ENCODE measurements at regions not wholly inside any gene's neighbourhood (a gene's known extent, or its start where the extent isn't known, plus 50 kb on each side); places are given as distances from the start of the nearest gene placed in this dataset.
"Not testable (repeated sequence)": the region's sequence is repeated elsewhere in the genome, so short reads cannot be mapped to it uniquely, and the experiment has no call there.

DNA sequence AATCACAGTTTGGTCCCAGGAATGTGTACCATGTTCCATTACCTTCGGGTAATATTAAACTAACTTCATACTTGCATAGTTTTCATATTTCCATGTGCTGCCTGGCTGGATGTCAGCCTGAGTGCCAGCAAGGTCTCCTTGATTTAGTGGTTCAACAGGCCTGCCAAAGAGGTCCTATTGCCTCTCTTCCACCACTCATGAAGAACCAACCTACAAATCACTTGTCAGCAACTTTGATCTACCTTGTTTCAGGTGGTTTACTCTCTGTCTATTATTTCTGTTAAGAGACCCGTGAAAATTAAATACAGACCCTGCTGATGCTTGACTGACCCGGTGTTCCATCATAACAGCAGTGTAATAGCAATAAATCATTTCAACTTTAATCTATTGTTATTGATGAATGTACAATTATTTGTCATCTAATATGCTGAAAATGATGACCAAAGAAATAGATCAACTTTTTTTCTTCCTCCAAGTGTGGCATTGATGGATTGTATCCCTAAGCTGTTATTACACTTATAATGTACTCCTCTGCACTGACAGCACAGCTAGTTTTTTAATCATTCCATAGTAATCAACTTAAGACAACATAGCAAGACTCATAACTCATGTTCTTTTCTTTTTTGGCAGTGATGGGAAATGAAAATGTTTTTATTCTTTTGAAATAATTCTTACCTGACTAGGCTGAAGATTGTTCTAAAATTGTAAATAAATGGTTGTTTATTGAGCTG is 1220.2 kb upstream of the ACVR2A start:
- no peak for FAIRE-seq

DNA sequence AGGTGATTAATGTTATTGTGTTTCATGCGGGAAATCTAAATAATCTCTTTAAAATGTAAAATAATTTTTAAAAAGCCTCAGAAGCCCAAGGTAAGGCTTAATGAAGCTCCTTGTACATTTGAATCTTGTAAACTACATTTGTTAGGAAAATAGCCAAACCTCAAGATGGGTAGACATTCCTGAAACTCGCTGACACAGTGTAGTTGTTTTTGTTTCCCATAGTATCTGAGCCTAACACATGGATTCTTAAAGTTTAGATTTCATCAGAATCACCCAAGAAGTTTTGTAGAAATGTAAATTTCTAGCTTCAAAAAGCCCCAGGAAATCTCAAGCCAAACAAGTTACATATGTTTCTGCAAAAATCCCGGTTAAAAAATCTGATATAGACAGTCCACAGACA is 1221.1 kb upstream of the ACVR2A start:
- no peak for FAIRE-seq

DNA sequence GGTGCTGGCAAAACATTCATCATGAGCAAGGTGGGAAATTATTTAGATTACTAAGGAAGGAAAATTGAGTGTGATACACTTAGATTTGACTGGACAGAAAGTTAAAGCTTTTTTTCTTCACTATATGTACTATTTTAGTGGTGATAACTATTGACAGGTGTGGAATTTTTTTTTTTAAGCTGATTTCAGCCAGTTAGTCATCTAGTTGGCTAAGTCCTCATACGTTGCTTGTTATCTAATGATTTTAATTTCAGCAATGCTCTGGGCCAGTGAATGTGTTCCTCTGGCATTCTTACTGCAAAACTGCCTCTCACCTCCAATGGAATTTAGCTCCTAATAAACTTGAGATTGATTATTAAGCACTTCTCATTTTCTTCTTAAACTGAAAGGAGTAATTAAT is 1223.2 kb upstream of the ACVR2A start:
- no peak for FAIRE-seq

DNA sequence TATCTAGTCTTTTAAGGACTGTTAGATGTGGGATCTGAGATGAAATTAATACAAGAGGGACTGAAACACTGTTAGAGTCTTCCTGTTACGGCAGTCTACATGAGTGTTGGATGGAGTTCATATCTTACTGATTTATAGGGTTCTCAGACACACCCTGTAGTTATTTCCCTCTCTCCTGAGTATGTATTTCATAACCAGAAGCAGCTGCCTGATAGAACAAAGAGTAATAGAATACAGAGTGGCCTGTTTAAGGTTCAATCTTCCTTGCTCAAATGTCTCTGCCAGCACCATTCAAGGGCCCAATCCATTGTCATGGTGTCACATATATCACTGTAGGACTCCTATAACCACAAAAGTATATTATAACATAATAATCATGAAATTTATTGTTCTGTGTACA is 1229.1 kb upstream of the ACVR2A start:
- no peak for FAIRE-seq

DNA sequence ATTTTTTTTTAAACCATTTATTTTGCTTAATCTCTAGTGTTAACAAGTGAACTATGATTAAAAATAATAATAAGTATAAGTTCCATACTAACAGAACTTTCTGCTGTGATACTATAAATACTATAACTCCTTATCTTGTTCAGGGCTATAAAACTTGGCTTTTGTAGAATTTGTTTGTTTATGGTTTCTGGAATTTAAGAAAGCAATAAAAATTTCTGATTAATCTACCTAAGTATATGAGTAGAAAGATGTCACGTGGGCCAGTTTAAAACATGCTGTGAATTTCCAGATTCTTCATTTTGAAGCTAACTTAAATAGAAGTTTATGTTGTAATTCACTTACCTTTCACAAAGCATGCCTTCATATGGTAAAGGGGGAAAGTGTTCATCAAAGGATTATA is 1236.3 kb upstream of the ACVR2A start:
- FAIRE-seq: no peak

DNA sequence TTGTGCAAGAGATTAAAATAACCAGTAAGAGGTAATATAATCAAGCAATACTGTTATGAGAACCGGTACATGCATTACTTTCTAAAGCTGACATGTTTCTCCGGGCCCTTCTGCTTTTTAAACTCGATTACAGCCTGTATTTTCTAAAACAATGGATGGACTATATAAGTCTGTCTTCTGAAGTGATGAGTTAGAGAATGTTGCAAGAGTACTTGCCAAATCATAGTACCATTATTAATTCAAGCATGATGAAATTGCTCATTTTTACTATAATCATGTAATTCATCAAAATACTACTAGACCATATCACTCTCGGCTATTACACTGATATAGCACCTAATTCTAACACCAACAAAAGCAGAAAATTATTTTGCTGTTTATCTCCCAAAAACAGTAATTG is 1240.3 kb upstream of the ACVR2A start:
- no peak for FAIRE-seq

DNA sequence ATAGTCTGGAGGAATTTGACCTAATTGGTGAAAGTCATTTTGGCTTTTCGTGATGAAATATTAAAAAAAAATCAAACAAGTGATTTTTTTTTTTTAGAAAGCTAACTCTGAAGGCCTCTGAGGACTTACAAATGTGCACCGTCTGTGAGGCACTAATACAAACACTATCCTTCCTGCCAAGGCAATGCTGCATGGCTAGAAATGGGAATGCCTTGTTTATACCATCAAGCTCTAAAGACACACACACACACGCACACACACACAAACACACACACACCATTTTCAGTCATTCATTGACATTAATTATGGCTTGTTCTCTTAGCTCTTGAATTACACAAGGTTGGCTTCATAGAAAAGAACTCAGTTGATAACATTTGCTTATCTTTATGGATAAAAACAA is 1242.0 kb upstream of the ACVR2A start:
- no peak for FAIRE-seq

DNA sequence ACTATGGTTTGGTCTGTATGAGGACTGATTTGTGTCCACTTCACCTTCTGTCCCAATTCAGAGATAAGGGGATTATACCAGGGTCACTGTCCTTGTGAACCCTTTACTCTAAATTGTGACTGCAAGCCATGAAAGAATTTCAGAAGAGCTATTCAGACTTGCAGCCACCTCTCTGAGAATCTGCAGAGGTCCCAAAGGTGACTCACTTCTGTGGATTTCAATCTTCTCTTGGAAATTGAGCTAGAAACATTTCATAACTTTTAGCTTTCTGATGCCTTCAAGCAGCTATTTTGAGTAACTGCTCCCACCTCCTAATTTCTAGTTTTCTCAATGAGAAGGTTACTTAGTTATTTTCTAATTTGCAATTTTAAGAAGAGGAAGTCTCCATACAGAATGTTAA is 1242.4 kb upstream of the ACVR2A start:
- FAIRE-seq: no peak

DNA sequence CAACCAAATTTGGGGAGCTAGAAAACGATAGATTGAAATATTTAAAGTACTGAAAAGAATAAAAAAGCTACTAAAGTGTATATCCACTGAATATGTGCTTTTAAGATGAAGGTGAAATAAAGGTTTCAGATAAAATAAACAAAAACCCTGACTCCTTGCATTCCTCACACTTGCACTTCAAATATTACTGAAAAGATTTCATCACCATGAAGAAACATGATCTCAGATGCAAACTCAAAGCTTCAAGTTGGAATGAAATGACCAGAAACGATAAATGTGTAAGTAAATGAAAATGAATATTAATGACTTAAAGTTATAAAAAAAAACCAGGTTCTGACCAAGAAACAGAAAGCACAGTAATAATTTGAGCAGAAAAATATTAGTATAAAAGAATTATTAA is 1246.0 kb upstream of the ACVR2A start:
- no peak for FAIRE-seq

DNA sequence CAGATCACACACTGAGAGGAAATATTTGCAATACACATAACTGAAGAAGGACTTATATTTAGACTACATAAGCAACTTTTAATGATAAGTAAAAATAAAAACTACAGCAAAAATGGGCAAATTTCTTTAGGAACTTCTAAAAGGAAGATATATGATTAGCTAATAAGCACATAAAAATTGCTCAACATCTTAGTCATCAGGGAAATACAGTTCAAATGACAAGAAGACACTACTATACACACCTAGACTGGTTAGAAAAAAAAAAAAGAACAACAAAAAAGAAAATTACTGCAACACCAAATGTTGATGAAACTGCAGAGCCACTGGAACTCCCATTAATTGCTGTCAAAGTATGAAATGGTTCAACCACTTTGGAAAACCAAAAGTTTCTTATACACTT is 1247.5 kb upstream of the ACVR2A start:
- no peak for FAIRE-seq

DNA sequence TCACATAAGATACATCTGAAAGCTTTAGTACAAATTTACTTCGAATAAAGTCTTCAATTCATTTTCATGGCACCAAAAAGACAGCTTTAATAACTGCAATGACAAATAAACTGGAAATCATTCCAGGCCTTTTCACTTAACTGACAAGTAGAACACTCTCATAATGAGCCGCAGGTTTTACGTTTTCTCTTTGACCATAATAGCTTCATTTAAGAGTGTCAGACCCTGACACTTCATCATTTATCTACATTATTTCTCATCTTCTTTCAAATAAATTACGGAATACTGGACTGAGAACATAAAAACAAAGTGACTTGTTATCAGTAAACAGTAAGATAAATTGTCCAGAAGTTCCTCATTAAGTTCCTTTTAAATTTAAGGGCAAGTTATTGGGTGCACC is 1252.9 kb upstream of the ACVR2A start:
- FAIRE-seq: no peak

DNA sequence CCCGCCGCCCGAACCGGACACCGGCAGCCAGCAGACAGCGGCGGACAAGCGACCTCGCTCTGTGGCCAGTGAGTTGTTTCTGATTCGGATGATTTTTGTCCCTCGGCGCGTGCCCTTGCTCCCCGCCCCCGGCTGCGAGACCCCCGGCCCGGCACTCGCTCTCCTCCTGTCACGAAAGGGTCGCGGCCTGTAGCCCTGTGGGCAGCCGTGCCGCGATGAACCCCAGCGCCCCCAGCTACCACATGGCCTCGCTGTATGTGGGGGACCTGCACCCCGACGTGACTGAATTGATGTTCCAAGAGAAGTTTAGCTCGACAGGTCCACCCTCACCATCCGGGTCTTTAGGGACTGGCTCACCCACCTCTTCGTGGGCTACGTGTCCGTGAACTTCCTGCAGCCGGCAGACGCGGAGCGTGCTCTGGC is 1257.5 kb upstream of the ACVR2A start:
- FAIRE-seq: no peak

DNA sequence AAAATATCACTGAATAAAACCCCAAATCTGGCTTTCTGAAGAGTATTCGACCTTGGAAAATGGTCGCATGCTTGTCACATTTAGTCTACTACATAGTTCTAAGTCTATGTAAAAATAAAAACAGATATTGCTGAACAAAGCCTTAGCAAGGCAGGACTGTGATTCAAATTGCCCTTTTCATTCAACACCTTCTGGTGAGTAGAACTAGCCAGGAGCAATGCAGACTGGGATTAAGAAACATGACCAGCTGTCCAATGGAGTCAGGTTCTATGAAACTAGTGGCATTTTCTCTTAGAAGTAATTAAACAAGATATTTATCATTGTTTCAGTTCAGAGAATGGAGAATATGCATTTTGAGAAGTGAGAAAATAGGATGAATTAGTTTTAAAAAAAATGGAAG is 1260.5 kb upstream of the ACVR2A start:
- no peak for FAIRE-seq

DNA sequence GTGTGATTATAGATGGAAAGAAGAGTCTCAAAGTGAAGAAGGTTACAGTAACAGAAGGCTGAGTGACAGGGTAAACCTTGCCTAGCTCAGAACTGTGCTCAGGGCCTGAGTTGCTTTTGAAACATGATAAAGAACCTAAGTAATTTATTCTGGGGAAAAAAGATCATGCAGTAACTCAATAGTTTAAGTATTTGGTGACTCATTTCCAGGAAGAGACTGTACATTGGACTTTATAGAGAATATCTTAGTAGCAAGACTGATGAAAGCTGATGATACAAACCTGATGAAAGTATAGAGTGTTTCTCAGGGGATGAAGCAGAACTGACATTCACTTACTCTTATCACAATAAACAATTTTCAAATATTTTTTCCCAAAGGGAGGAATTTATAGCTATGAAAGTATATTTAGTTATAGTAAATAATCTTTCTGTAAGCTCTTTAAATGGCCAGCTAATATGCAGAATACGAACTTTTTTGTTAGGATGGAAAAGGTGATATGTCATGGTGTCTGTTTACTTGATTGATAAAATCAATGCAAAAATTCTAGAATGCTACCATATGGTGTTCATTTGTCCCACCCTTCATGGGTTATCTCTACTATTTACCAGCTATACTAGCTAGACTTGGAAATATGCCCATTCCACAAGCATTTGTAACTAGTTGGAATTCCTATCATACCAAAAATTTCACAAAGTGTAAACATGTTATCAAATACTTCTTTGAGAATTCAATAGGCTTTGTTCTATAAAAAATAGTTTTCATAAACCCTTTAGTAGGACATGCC is 1265.5 kb upstream of the ACVR2A start:
- no peak for FAIRE-seq

DNA sequence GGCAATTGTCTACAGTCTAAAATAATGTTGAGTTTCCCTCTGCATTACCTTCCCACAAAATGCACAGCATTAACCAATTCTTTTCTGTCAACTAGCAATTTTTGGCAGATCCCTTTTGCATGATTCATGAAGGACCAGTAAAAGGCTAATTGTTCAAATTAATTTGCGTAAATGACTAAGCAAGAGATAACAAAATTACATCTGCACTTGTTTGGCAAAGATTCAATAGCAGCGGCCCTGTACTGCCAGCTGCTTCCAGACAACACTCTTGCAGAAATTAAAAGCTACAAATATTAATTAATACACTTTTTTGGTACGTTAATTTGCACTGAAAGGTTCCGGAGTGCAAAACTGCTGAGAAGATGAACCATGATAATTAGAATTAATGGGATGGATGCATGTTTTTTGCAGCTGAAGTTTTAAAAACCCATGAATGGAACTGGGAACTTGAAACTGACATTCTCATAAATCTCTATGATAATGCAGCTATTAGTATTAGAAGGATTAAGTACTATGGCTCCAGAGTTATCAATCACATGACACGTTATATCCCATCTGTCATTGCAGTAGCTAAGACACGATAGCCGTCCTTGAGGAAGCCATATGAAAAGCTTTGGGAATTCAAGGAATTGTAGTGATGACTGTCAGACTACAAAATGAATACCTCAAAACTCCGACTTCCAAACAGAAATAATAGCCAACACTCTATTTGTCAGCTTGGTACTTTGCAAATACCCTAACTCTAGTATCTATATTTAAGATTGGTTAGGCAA is 1268.3 kb upstream of the ACVR2A start:
- FAIRE-seq: no peak

DNA sequence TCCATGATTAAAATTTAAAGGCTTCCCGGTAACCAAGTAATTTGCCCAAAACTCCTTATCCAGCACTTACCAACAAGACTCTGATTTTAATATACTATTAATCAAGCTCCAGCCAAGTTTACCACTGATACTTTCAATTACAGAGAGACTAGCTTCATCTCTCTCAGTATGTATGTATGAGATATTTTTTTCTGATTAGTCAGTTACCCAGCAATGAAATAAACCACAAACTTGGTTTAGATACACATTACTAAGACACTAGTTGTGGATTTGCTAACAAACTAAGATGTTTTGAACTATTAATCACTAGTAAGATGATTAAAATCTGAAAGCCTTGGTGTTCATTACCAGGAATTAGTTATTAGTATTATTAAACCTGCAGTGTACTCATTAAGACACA is 1272.2 kb upstream of the ACVR2A start:
- no peak for FAIRE-seq

DNA sequence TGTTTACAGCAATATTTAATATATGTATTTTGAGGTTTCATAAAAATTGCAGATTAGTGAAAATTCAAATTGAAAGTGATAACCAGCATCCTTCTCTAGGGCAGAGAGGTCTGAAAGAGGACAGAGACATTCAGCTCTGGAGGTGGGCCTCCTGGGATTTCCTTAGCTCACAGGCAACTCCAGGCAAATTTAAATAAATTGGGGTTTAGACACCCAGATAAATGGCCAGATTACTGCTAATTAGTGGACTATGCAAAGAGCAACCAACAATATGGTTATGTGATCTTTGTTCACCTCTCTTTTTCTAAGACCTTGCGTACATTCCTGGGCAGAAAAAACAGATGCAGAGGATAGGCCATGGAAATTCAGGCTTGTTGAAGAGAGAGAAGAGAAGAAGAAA is 1282.8 kb upstream of the ACVR2A start:
- no peak for FAIRE-seq

DNA sequence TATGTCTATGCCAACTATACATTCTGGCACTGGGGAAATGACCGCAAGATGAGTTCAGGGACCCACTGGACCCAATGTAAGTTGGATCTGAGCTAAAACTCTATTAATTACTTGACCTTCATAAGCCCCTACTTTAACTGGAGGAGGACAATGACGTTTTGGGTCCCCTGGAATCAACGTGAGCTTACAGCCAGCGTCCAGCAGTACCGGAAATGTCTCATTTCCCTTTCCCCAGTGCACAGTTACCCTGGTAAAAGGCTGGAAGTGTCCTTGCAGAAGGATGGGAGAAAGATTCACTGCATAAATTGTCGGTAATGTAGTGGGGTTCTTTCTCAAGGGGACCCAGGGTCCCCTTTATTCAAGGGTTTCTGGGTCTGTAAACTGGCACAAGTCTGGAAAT is 1297.6 kb upstream of the ACVR2A start:
- FAIRE-seq: no peak

DNA sequence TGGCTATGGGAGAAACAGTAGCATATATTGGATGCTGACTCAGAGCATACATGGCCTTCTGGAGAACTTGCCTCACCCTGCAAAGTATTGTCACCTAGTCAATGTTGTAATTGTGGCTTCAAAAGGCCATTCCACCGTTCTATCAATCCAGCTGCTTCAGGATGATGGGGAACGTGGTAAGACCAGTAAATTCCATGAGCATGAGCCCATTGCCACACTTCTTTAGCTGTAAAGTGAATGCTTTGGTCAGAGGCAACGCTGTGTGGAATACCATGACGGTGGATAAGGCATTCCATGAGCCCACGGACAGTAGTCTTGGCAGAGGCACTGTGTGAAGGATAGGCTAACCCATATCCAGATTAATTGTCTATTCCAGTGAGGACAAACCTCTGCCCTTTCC is 1300.1 kb upstream of the ACVR2A start:
- no peak for FAIRE-seq

DNA sequence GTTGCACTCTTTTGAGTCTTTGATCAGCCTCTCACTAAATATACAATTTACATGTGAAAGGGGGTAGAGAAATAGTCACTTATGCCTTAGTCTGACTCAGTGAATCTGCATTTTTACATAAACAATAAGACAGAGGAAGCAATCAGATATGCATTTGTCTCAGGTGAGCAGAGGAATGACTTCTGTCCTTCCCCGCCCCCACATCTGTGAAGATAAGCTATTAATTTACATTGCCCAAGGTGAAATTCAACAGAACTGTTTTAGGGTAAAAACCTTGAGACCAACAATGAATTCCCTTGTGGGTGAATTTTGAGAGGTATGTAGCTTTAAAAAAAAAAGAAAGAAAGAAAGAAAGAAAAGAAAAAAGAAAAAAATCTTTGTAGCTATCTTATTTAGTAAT is 1302.9 kb upstream of the ACVR2A start:
- FAIRE-seq: no peak

DNA sequence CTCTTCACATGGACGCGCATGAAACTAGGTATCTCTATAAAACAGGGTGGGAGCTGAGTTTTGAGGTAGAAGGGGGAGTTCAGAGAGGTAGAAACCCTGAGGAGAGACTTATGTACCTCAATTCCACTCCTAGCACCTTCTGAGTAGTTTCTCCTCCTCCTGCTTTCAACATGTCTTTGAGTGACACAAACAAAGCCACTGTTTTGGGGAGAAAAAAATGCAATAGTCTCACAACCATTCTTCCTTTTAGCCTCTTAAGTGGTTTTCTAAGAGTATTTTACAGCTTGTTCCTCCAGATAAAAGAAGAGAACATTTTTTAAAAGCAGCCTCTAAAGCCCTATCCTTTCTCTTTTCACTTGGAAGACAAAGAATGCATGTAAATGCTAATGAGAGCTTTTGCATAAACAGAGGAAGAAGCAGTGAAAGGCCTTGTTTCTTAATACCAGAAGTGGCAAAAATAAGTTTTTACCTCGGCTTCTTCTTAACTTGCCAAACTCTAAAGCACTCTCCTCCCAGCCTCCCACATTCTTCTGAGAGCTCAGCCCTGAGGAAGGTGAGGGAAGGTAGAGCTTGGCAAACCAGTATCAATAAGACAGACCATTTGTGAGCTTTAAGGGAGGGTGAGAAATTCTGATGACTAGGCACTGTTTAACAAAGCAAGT is 1304.4 kb upstream of the ACVR2A start:
- no peak for FAIRE-seq

DNA sequence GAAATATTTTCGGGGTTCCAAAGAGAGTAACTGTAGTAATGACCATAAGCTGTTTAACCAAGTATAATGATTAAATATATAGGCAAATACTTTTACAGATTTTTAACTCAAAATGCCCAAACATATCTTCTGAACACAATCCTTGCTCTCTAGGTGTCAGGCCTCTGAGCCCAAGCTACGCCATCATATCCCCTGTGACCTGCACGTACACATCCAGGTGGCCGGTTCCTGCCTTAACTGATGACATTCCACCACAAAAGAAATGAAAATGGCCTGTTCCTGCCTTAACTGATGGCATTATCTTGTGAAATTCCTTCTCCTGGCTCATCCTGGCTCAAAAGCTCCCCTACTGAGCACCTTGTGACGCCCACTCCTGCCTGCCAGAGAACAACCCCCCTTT is 1305.1 kb upstream of the ACVR2A start:
- FAIRE-seq: not testable (repeated sequence)

DNA sequence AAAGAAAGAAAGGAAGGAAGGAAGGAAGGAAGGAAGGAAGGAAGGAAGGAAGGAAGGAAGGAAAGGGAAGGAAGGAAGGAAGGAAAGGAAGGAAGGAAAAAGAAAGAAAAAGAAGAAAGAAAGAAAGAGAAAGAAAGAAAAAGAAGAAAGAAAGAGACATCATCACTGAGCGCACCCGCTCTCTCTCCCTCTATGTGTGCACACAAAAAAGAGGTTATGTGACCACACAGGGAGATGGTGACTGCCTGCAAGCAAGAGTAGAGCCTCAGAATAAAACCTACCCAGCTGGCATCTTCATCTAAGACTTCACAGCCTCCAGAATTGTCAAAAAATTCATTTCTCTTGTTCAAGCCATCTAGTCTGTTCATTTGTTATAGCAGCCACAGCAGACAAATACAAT is 1307.4 kb upstream of the ACVR2A start:
- FAIRE-seq: no peak

All from G401.6 (cell line).